B cell (primary cell): ENCODE measurements at regions not wholly inside any gene's neighbourhood (a gene's known extent, or its start where the extent isn't known, plus 50 kb on each side); places are given as distances from the start of the nearest gene placed in this dataset.

Experiments
- ATAC-seq: fragments of 200-7000 bp; cut with Tn5 transposase; one replicate; pipeline ENCODE4 v1.10.0; 2021; ENCODE audit warnings: low read depth, mild to moderate bottlenecking, moderate number of reproducible peaks, moderate library complexity
- CTCF ChIA-PET: fragments of 350-600 bp; sonication (Branson Sonifier 250); formaldehyde crosslinking; loops from one replicate; lab custom pipeline; 2021; ENCODE audit warnings: antibody characterized with exemption, inconsistent platforms; lab: Charles Lee
- POLR2A ChIA-PET: fragments of 350-600 bp; sonication (Branson Sonifier 250); formaldehyde crosslinking; loops from one replicate; lab custom pipeline; 2021; ENCODE audit warnings: antibody characterized with exemption; lab: Charles Lee
- DNase-seq: peaks from one replicate; pipeline ENCODE4 v3.0.0; 2013
- H2AFZ ChIP-seq: 2 replicates; pipeline ENCODE4 v1.6.1; 2012; ENCODE audit warnings: mild to moderate bottlenecking, low read depth, low read length; ENCODE audit not compliant: insufficient read depth, poor library complexity, severe bottlenecking
- H3K27ac ChIP-seq, 2 donors: 1 replicate in 1 of 2; 2 replicates in 1 of 2; pipeline ENCODE4 v1.5.1; 2012 to 2013; ENCODE audit warnings: low read length in 2 of 2, mild to moderate bottlenecking in 2 of 2, moderate library complexity in 1 of 2
- H3K27me3 ChIP-seq, 4 experiments: fragments of 200-600 bp in 1 of 4; sonication (generic) in 1 of 4; replicated peaks in 1 of 4; 1 replicate in 2 of 4; 2 replicates in 2 of 4; pipeline versions ENCODE4 v1.6.1 to v1.7.0; 2013 to 2016; ENCODE audit warnings: low read length in 3 of 4, mild to moderate bottlenecking in 2 of 4, mixed read lengths in 1 of 4, moderate library complexity in 1 of 4; ENCODE audit not compliant: insufficient read depth in 4 of 4, control insufficient read depth in 3 of 4; ENCODE audit errors: control extremely low read depth in 1 of 4
- H3K36me3 ChIP-seq, 2 experiments: replicated peaks in 1 of 2; 1 replicate in 1 of 2; 2 replicates in 1 of 2; pipeline versions ENCODE4 v1.6.1 to v1.7.1; 2013; ENCODE audit warnings: low read length in 1 of 2; ENCODE audit not compliant: insufficient read depth in 2 of 2, control insufficient read depth in 1 of 2; ENCODE audit errors: control extremely low read depth in 1 of 2, extremely low read depth in 1 of 2
- H3K4me1 ChIP-seq, 2 donors: fragments of 200-600 bp in 1 of 2; sonication (generic) in 1 of 2; 1 replicate in 1 of 2; 2 replicates in 1 of 2; pipeline versions ENCODE4 v1.5.1 to v1.6.1; 2013 to 2017; ENCODE audit warnings: low read length in 2 of 2; ENCODE audit not compliant: control insufficient read depth in 2 of 2, insufficient read depth in 2 of 2
- H3K4me2 ChIP-seq: replicated peaks from 2 replicates; pipeline ENCODE3; 2012; ENCODE audit warnings: mild to moderate bottlenecking, low read depth, low read length; ENCODE audit not compliant: poor library complexity, severe bottlenecking
- H3K4me3 ChIP-seq, 5 experiments: fragments of 200-600 bp in 1 of 5; sonication (generic) in 1 of 5; 1 replicate in 3 of 5; 2 replicates in 2 of 5; pipeline versions ENCODE4 v1.5.1 to v1.7.0; 2011 to 2016; ENCODE audit warnings: low read length in 4 of 5, mild to moderate bottlenecking in 4 of 5, low read depth in 2 of 5, control low read depth in 1 of 5, moderate library complexity in 1 of 5; ENCODE audit not compliant: insufficient read depth in 1 of 5; ENCODE audit errors: control extremely low read depth in 1 of 5, extremely low read depth in 1 of 5
- H3K79me2 ChIP-seq: fragments of 200-600 bp; sonication (generic); one replicate; pipeline ENCODE4 v1.6.0; 2016; ENCODE audit warnings: low read length; ENCODE audit not compliant: control insufficient read depth, insufficient read depth
- H3K9ac ChIP-seq: fragments of 200-600 bp; sonication (generic); 2 replicates; pipeline ENCODE4 v1.6.1; 2017; ENCODE audit warnings: mild to moderate bottlenecking, low read length, moderate library complexity
- H3K9me3 ChIP-seq, 3 donors: one replicate each; pipeline versions ENCODE4 v1.6.1 to v1.7.1; 2013; ENCODE audit warnings: low read length in 2 of 3; ENCODE audit not compliant: control insufficient read depth in 2 of 3, insufficient read depth in 1 of 3; ENCODE audit errors: control extremely low read depth in 1 of 3
- H4K20me1 ChIP-seq: 2 replicates; pipeline ENCODE4 v1.6.0; 2012; ENCODE audit warnings: mild to moderate bottlenecking, low read length; ENCODE audit not compliant: insufficient read depth, control insufficient read depth, poor library complexity, severe bottlenecking
- H3K27ac Mint-ChIP-seq: one replicate; pipeline ENCODE4 v1.8.0; 2021; ENCODE audit warnings: mixed read lengths
- H3K27me3 Mint-ChIP-seq: one replicate; pipeline ENCODE4 v1.8.0; 2021; ENCODE audit warnings: mixed read lengths
- H3K4me1 Mint-ChIP-seq: one replicate; pipeline ENCODE4 v1.8.0; 2021; ENCODE audit warnings: mixed read lengths
- H3K4me3 Mint-ChIP-seq: one replicate; pipeline ENCODE4 v1.8.0; 2021; ENCODE audit warnings: mixed read lengths
- H3K9me3 Mint-ChIP-seq: one replicate; pipeline ENCODE4 v1.8.0; 2022; ENCODE audit warnings: mixed read lengths; ENCODE audit not compliant: insufficient read depth
- CTCF ChIP-seq: fragments of 200-600 bp; IDR thresholded peaks from one replicate; pipeline ENCODE4 v1.8.0; 2022; ENCODE audit warnings: antibody characterized with exemption, mild to moderate bottlenecking
- EZH2 ChIP-seq: IDR thresholded peaks from 2 replicates; pipeline ENCODE4 v1.6.1; 2012; ENCODE audit warnings: borderline replicate concordance, low read depth, mild to moderate bottlenecking, moderate library complexity, low read length; ENCODE audit not compliant: insufficient read depth, poor library complexity, severe bottlenecking
- WGBS: methylation state at CpG from one replicate; pipeline ENCODE4 v1.1.5; 2013; ENCODE audit warnings: missing lambda C conversion rate; ENCODE audit not compliant: insufficient coverage; 5-methylcytosine and 5-hydroxymethylcytosine counted together
- intact Hi-C: fragments of 100-400 bp; cut with micrococcal nuclease; formaldehyde crosslinking; loops from one replicate; pipeline ENCODE4 v1.10.0; 2022

GRCh38 chr6:14742680-14743079 lies 503.2 kb upstream of the JARID2 start:
- TF ChIP-seq CTCF (no peak), EZH2 (no peak)
- no peaks in the 10 kb centered on the region for H3K27me3 ChIP-seq
- H3K4me1 ChIP-seq, result peaks cover 18 to 19% of the 10 kb centered on the region in 2 donors
- H3K27ac ChIP-seq, result no peak overlapping the region
- DNase-seq (no peak), ATAC-seq (no peak)
- H3K4me2 ChIP-seq, result no peak overlapping the region
- no peak overlapping the region for H3K4me3 ChIP-seq
- Mint-ChIP-seq H3K4me3 (no peak overlapping the region), H3K27me3 (no peaks in the 10 kb centered on the region), H3K9me3 (no peaks in the 10 kb centered on the region), H3K4me1 (peaks cover 24% of the 10 kb centered on the region), H3K27ac (no peak overlapping the region)
- H2AFZ ChIP-seq, result no peak overlapping the region
- CTCF ChIA-PET, result no interaction called here
- POLR2A ChIA-PET, result interaction anchor here (0.6 kb wide), 2 partner anchors 245 to 635 kb away, joined by 4 to 7 read pairs; no protein-coding TSS in a partner anchor
- H4K20me1 ChIP-seq, result no peaks in the 10 kb centered on the region
- 100% methylated on average over 4 of the region's 5 CpGs for WGBS
- intact Hi-C loops, result no loop called here
- H3K36me3 ChIP-seq, result no peaks in the 10 kb centered on the region
- H3K9me3 ChIP-seq, result no peaks in the 10 kb centered on the region
- H3K9ac ChIP-seq, result no peak overlapping the region
- H3K79me2 ChIP-seq, result no peaks in the 10 kb centered on the region

GRCh38 chr6:14743144-14743473 lies 502.8 kb upstream of the JARID2 start:
- 57% methylated on average over 1 of the region's 2 CpGs for WGBS
- intact Hi-C loops, result no loop called here
- no peak overlapping the region for H3K27ac Mint-ChIP-seq
- DNase-seq, result no peak
- no peak overlapping the region for H3K4me3 ChIP-seq
- H3K9ac ChIP-seq, result no peak overlapping the region
- TF ChIP-seq EZH2, result no peak
- no peak for TF ChIP-seq CTCF
- H3K27me3 Mint-ChIP-seq, result no peaks in the 10 kb centered on the region
- no peak for ATAC-seq
- no peak overlapping the region for H3K27ac ChIP-seq
- no peaks in the 10 kb centered on the region for H3K9me3 ChIP-seq
- no peak overlapping the region for H3K4me3 Mint-ChIP-seq
- H4K20me1 ChIP-seq, result no peaks in the 10 kb centered on the region
- POLR2A ChIA-PET, result no interaction called here
- H3K79me2 ChIP-seq, result no peaks in the 10 kb centered on the region
- no peaks in the 10 kb centered on the region for H3K36me3 ChIP-seq
- CTCF ChIA-PET, result no interaction called here
- peaks cover 23% of the 10 kb centered on the region for H3K4me1 Mint-ChIP-seq
- no peaks in the 10 kb centered on the region for H3K27me3 ChIP-seq
- H3K4me2 ChIP-seq, result no peak overlapping the region
- no peak overlapping the region for H2AFZ ChIP-seq
- H3K4me1 ChIP-seq, result peaks cover 17 to 18% of the 10 kb centered on the region in 2 donors
- H3K9me3 Mint-ChIP-seq, result no peaks in the 10 kb centered on the region
